Keratinocyte (primary cell): ENCODE measurements at regions not wholly inside any gene's neighbourhood (a gene's known extent, or its start where the extent isn't known, plus 50 kb on each side); places are given as distances from the start of the nearest gene placed in this dataset.

Experiments used
- DNase-seq: peaks from one replicate; pipeline ENCODE4 v3.0.0-alpha.2; 2011; ENCODE audit warnings: low read depth, missing footprints, low spot score
- FAIRE-seq: peaks from 2 replicates; lab custom pipeline; 2011; peaks lifted over from hg19 to GRCh38; lab: Jason Lieb, UNC
- H2AFZ ChIP-seq: 2 replicates; pipeline ENCODE4 v1.6.0; 2012; ENCODE audit warnings: low read length, control low read depth, inconsistent platforms; ENCODE audit not compliant: control insufficient read depth
- H3K27ac ChIP-seq: 2 replicates; pipeline ENCODE4 v1.5.1; 2011; ENCODE audit warnings: low read length; ENCODE audit not compliant: control insufficient read depth, insufficient read depth
- H3K27me3 ChIP-seq: 3 replicates; pipeline ENCODE4 v1.6.0; 2011; ENCODE audit warnings: low read length; ENCODE audit not compliant: control insufficient read depth, insufficient read depth; ENCODE audit errors: extremely low read depth
- H3K36me3 ChIP-seq, 2 experiments: 2 replicates in 1 of 2; 3 replicates in 1 of 2; pipeline ENCODE4 v1.5.1; 2011; ENCODE audit warnings: low read length in 2 of 2, mild to moderate bottlenecking in 1 of 2; ENCODE audit not compliant: control insufficient read depth in 2 of 2, insufficient read depth in 2 of 2; ENCODE audit errors: extremely low read depth in 1 of 2
- H3K4me1 ChIP-seq: 3 replicates; pipeline ENCODE4 v1.5.1; 2011; ENCODE audit warnings: low read length; ENCODE audit not compliant: control insufficient read depth, insufficient read depth; ENCODE audit errors: extremely low read depth
- H3K4me2 ChIP-seq: 3 replicates; pipeline ENCODE4 v1.6.0; 2011; ENCODE audit warnings: low read depth, low read length; ENCODE audit not compliant: control insufficient read depth, insufficient read depth; ENCODE audit errors: extremely low read depth
- H3K4me3 ChIP-seq, 3 experiments: fragments of 200-600 bp in 1 of 3; sonication (generic) in 1 of 3; 2 replicates in 2 of 3; 3 replicates in 1 of 3; pipeline ENCODE4 v1.5.1; 2011 to 2016; ENCODE audit warnings: low read length in 3 of 3, mild to moderate bottlenecking in 3 of 3, control low read depth in 2 of 3, inconsistent platforms in 1 of 3, low read depth in 1 of 3, mixed read lengths in 1 of 3, mixed run types in 1 of 3, moderate library complexity in 1 of 3; ENCODE audit not compliant: control insufficient read depth in 2 of 3, insufficient read depth in 2 of 3; ENCODE audit errors: extremely low read depth in 1 of 3
- H3K79me2 ChIP-seq: 2 replicates; pipeline ENCODE4 v1.6.0; 2012; ENCODE audit warnings: low read length; ENCODE audit not compliant: control insufficient read depth, insufficient read depth
- H3K9ac ChIP-seq: 3 replicates; pipeline ENCODE4 v1.6.0; 2011; ENCODE audit warnings: low read length; ENCODE audit not compliant: control insufficient read depth, insufficient read depth; ENCODE audit errors: extremely low read depth
- H3K9me1 ChIP-seq: 3 replicates; pipeline ENCODE4 v1.6.0; 2011; ENCODE audit warnings: low read length; ENCODE audit not compliant: control insufficient read depth, insufficient read depth; ENCODE audit errors: extremely low read depth
- H3K9me3 ChIP-seq: 2 replicates; pipeline ENCODE4 v1.5.1; 2012; ENCODE audit warnings: low read depth, low read length; ENCODE audit not compliant: control insufficient read depth
- H4K20me1 ChIP-seq: 3 replicates; pipeline ENCODE4 v1.6.0; 2011; ENCODE audit warnings: low read length; ENCODE audit not compliant: control insufficient read depth, insufficient read depth; ENCODE audit errors: extremely low read depth
- CTCF ChIP-seq, 3 experiments: IDR thresholded peaks in 1 of 3; conservative IDR thresholded peaks in 1 of 3; optimal IDR thresholded peaks in 1 of 3; 2 replicates in 2 of 3; 3 replicates in 1 of 3; pipeline versions ENCODE3 to v1.5.1; 2011; ENCODE audit warnings: low read length in 3 of 3, mild to moderate bottlenecking in 3 of 3, moderate library complexity in 2 of 3, control low read depth in 1 of 3, inconsistent platforms in 1 of 3; ENCODE audit not compliant: insufficient read depth in 2 of 3; ENCODE audit errors: extremely low read depth in 1 of 3
- EZH2 ChIP-seq: IDR thresholded peaks from one replicate; pipeline ENCODE4 v1.6.1; 2012; ENCODE audit warnings: inconsistent platforms, mild to moderate bottlenecking, low read length, moderate library complexity
- dilution Hi-C: fragments of 300-500 bp; cut with MboI; formaldehyde crosslinking; loops from one replicate; pipeline ENCODE4 v1.7.0; 2020; ENCODE audit warnings: low sequenced_read_pairs; ENCODE audit not compliant: extremely low pct_ligation_motif_present

- Histone ChIP-seq H3K4me1 (peaks cover 12% of the 10 kb centered on the region), H4K20me1 (no peaks in the 10 kb centered on the region), H3K36me3 (no peaks in the 10 kb centered on the region), H3K9me1 (no peaks in the 10 kb centered on the region), H3K9ac (no peak overlapping the region), H3K9me3 (no peaks in the 10 kb centered on the region), H3K27me3 (no peaks in the 10 kb centered on the region), H3K27ac (no peak overlapping the region), H3K79me2 (no peaks in the 10 kb centered on the region), H2AFZ (no peak overlapping the region), H3K4me3 (no peak overlapping the region), H3K4me2 (no peak overlapping the region)
- no peak for FAIRE-seq
- dilution Hi-C loops = no loop called here
- no peak for DNase-seq
- TF ChIP-seq EZH2 (no peak), CTCF (optimal IDR thresholded peaks at IDR 0.05 in 1 of 3, IDR thresholded peaks at IDR 0.05 in 1 of 3, conservative IDR thresholded peaks at IDR 0.05 in 1 of 3; ENCODE audit: extremely low read depth in 1 of 3, insufficient read depth in 2 of 3, low read length in 3 of 3) (no peak)
Observed at GRCh38 chr4:181949704-181950312, 293.4 kb upstream of the TENM3 start.

- no peak overlapping the region for H3K9ac ChIP-seq
- no peaks in the 10 kb centered on the region for H3K36me3 ChIP-seq
- H3K79me2 ChIP-seq = no peaks in the 10 kb centered on the region
- H3K9me1 ChIP-seq = no peaks in the 10 kb centered on the region
- H3K4me2 ChIP-seq = no peak overlapping the region
- dilution Hi-C loops = no loop called here
- DNase-seq = no peak
- no peak overlapping the region for H2AFZ ChIP-seq
- no peaks in the 10 kb centered on the region for H4K20me1 ChIP-seq
- H3K4me3 ChIP-seq = no peak overlapping the region
- no peak overlapping the region for H3K27ac ChIP-seq
- peaks cover 12% of the 10 kb centered on the region for H3K4me1 ChIP-seq
- TF ChIP-seq EZH2 (no peak), CTCF (optimal IDR thresholded peaks at IDR 0.05 in 1 of 3, IDR thresholded peaks at IDR 0.05 in 1 of 3, conservative IDR thresholded peaks at IDR 0.05 in 1 of 3; ENCODE audit: extremely low read depth in 1 of 3, insufficient read depth in 2 of 3, low read length in 3 of 3) (no peak)
- H3K9me3 ChIP-seq = no peaks in the 10 kb centered on the region
- FAIRE-seq = no peak
- no peaks in the 10 kb centered on the region for H3K27me3 ChIP-seq
Observed at GRCh38 chr4:181950372-181951127, 292.7 kb upstream of the TENM3 start.
